ENCODE measurements at regions not wholly inside any gene's neighbourhood (a gene's known extent, or its start where the extent isn't known, plus 50 kb on each side); places are given as distances from the start of the nearest gene placed in this dataset.
"Not testable (repeated sequence)": the region's sequence is repeated elsewhere in the genome, so short reads cannot be mapped to it uniquely, and the experiment has no call there.

GRCh38 chr7:16960337-16960965 is 78.7 kb upstream of the AGR3 start:
- TF ChIP-seq, protein P1, sequence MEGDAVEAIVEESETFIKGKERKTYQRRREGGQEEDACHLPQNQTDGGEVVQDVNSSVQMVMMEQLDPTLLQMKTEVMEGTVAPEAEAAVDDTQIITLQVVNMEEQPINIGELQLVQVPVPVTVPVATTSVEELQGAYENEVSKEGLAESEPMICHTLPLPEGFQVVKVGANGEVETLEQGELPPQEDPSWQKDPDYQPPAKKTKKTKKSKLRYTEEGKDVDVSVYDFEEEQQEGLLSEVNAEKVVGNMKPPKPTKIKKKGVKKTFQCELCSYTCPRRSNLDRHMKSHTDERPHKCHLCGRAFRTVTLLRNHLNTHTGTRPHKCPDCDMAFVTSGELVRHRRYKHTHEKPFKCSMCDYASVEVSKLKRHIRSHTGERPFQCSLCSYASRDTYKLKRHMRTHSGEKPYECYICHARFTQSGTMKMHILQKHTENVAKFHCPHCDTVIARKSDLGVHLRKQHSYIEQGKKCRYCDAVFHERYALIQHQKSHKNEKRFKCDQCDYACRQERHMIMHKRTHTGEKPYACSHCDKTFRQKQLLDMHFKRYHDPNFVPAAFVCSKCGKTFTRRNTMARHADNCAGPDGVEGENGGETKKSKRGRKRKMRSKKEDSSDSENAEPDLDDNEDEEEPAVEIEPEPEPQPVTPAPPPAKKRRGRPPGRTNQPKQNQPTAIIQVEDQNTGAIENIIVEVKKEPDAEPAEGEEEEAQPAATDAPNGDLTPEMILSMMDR (IDR thresholded peaks at IDR 0.05; ENCODE audit: control insufficient read depth, insufficient read depth, low read depth, low read length, missing control alignments): no peak
- H3K4me3 ChIP-seq (ENCODE audit: control insufficient read depth, low read depth, low read length): no peak overlapping the region
- DNase-seq (ENCODE audit: low read depth): no peak

- TF ChIP-seq, protein P1 (IDR thresholded peaks at IDR 0.05; ENCODE audit: control insufficient read depth, insufficient read depth, low read depth, low read length, missing control alignments): no peak
- peak; percentile 57 for DNase-seq (ENCODE audit: low read depth)
- H3K4me3 ChIP-seq (ENCODE audit: control insufficient read depth, low read depth, low read length): no peak overlapping the region
Observed at GRCh38 chr7:16961641-16962040, 79.9 kb upstream of the AGR3 start.

- TF ChIP-seq, protein P1 (IDR thresholded peaks at IDR 0.05; ENCODE audit: control insufficient read depth, insufficient read depth, low read depth, low read length, missing control alignments): no peak
- no peak overlapping the region for H3K4me3 ChIP-seq (ENCODE audit: control insufficient read depth, low read depth, low read length)
- DNase-seq (ENCODE audit: low read depth): no peak
Observed at GRCh38 chr7:16963044-16963443, 81.3 kb upstream of the AGR3 start.

DNA sequence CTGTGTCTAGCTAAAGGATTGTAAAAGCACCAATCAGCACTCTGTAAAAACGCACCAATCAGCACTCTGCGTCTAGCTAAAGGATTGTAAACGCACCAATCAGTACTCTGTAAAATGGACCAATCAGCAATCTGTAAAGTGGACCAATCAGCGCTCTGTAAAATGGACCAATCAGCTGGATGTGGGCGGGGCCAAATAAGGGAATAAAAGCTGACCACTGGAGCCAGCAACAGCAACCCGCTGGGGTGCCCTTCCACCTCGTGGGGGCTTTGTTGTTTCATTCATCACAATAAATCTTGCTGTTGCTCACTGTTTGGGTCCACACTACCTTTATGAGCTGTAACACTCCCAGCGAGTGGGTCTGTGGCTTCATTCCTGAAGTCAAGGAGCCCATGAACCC is 83.9 kb upstream of the AGR3 start:
- not testable (repeated sequence) for H3K4me3 ChIP-seq (ENCODE audit: control insufficient read depth, low read depth, low read length); DNase-seq (ENCODE audit: low read depth)

DNA sequence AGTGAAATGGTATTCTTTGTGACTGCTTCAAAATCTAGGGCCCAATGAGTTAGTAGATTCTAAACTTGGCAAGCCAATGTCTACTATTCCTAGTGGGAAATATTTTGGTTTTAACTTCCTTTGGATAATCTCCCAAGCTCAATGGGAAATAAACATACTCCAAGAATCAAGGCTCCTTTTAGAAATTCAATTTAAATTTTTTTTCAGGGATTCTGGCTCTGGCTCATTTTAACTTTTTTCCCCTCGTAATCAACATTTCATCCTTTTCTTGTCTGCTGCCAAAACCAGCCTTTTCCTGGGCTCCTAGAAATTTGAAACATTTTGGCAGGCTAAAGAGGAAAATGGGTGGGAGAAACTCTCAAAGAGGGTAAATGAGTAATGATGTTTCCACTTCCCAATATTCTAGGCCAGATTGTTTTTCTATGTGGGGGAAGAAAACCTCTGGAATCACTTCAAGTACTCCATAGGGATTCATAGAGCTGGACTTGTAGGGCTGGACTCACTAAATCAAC is 85.6 kb upstream of the AGR3 start:
- TF ChIP-seq, protein P1 (IDR thresholded peaks at IDR 0.05; ENCODE audit: control insufficient read depth, insufficient read depth, low read depth, low read length, missing control alignments): no peak
- no peak overlapping the region for H3K4me3 ChIP-seq (ENCODE audit: control insufficient read depth, low read depth, low read length)
- no peak for DNase-seq (ENCODE audit: low read depth)

DNA sequence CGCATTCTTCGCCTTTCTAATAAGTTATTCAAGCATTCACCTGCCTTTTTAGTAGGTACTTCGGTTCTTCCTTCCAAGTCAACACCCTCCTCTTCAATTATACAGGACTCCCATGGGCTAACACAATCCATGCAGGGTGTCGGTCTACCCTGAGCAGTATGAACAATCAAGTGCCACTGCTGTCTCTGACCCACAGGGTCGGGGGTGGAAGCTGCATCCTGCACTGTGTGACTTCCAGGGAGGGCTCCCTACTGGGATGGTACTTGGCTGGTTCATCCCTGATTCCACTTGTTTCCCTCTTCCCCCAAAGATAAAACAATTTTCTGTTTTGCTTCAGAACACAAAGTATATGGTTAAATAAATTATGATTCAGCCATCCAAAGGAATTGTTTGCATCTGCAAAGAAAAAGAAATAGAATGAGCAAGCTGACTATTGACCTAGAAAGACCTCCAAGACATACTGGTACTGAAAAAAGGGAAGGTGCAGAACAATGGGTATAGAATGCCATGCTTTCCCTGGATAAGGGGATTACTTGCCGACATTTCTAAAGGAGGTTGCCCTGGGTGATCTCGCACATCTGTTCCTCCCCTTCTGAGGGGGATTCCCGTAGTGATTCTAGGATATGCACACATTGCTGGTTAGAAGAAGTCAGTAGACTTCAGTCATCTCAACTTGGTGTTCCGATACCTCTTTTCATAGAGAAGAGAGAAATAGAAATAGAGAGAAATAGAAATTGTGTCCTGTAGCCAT is 89.1 kb upstream of the AGR3 start:
- DNase-seq (ENCODE audit: low read depth): no peak
- TF ChIP-seq, protein P1 (IDR thresholded peaks at IDR 0.05; ENCODE audit: control insufficient read depth, insufficient read depth, low read depth, low read length, missing control alignments): no peak
- H3K4me3 ChIP-seq (ENCODE audit: control insufficient read depth, low read depth, low read length): no peak overlapping the region

GRCh38 chr7:16975712-16976111 is 93.9 kb upstream of the AGR3 start:
- no peak for DNase-seq (ENCODE audit: low read depth)
- TF ChIP-seq, protein P1 (IDR thresholded peaks at IDR 0.05; ENCODE audit: control insufficient read depth, insufficient read depth, low read depth, low read length, missing control alignments): no peak
- no peak overlapping the region for H3K4me3 ChIP-seq (ENCODE audit: control insufficient read depth, low read depth, low read length)
